Stimulated activated CD8-positive, alpha-beta memory T cell treated with anti-CD3 and anti-CD28 coated beads, Interleukin-15, amount 100 ng/mL, for 24 hours (primary cell): ENCODE measurements at regions not wholly inside any gene's neighbourhood (a gene's known extent, or its start where the extent isn't known, plus 50 kb on each side); places are given as distances from the start of the nearest gene placed in this dataset.
A peak's percentile ranks its signal among the peaks of the same experiment; 100 is the strongest.

Experiments
- DNase-seq: peaks from one replicate; pipeline ENCODE4 v3.0.0-alpha.2; 2020; ENCODE audit warnings: low read depth

GRCh38 chr22:49324527-49325491 lies 502.9 kb downstream of the BRD1 start:
- DNase-seq = no peak

GRCh38 chr22:49323751-49324415 lies 503.8 kb downstream of the BRD1 start:
- no peak for DNase-seq

- DNase-seq = no peak
Observed at GRCh38 chr22:49322861-49323622, 504.6 kb downstream of the BRD1 start.

GRCh38 chr22:49322231-49322630 lies 505.4 kb downstream of the BRD1 start:
- no peak for DNase-seq

GRCh38 chr22:49321477-49322055 lies 506.1 kb downstream of the BRD1 start:
- DNase-seq = no peak

GRCh38 chr22:49320714-49321476 lies 506.8 kb downstream of the BRD1 start:
- no peak for DNase-seq

- DNase-seq = no peak
Observed at GRCh38 chr22:49317369-49317768, 510.3 kb downstream of the BRD1 start.

GRCh38 chr22:49312601-49313000 lies 515.1 kb downstream of the BRD1 start:
- DNase-seq = no peak

GRCh38 chr22:49310354-49310753 lies 517.3 kb downstream of the BRD1 start:
- DNase-seq = no peak

GRCh38 chr22:49308300-49308699 lies 519.4 kb downstream of the BRD1 start:
- no peak for DNase-seq

- DNase-seq = no peak
Observed at GRCh38 chr22:49307870-49308269, 519.8 kb downstream of the BRD1 start.

- no peak for DNase-seq
Observed at GRCh38 chr22:49307481-49307830, 520.2 kb downstream of the BRD1 start.

- DNase-seq = no peak
Observed at GRCh38 chr22:49306632-49307480, 520.8 kb downstream of the BRD1 start.

GRCh38 chr22:49305966-49306631 lies 521.6 kb downstream of the BRD1 start:
- DNase-seq = no peak

- DNase-seq = peak; percentile 57
Observed at GRCh38 chr22:49305214-49305965, 522.3 kb downstream of the BRD1 start.

- DNase-seq = no peak
Observed at GRCh38 chr22:49303781-49304461, 523.8 kb downstream of the BRD1 start.

- DNase-seq = no peak
Observed at GRCh38 chr22:49303061-49303735, 524.5 kb downstream of the BRD1 start.

GRCh38 chr22:49302530-49302929 lies 525.1 kb downstream of the BRD1 start:
- DNase-seq = no peak
